Upper lobe of right lung (tissue), 1 donor: ENCODE measurements at regions not wholly inside any gene's neighbourhood (a gene's known extent, or its start where the extent isn't known, plus 50 kb on each side); places are given as distances from the start of the nearest gene placed in this dataset.
A peak's percentile ranks its signal among the peaks of the same experiment; 100 is the strongest.

Source experiments
- ATAC-seq: fragments of 200-7000 bp; cut with Tn5 transposase; one replicate; pipeline ENCODE4 v1.9.1; 2020; ENCODE audit warnings: mild to moderate bottlenecking, moderate library complexity
- DNase-seq: peaks from one replicate; pipeline ENCODE4 v3.0.0-alpha.2; 2020
- H3K27ac ChIP-seq: fragments of 200-600 bp; one replicate; pipeline ENCODE4 v1.8.0; 2022
- H3K27me3 ChIP-seq: fragments of 200-600 bp; one replicate; pipeline ENCODE4 v1.8.0; 2022; ENCODE audit warnings: mild to moderate bottlenecking
- H3K36me3 ChIP-seq: fragments of 200-600 bp; one replicate; pipeline ENCODE4 v1.8.0; 2022
- H3K4me1 ChIP-seq: fragments of 200-600 bp; one replicate; pipeline ENCODE4 v1.8.0; 2022
- H3K4me3 ChIP-seq: fragments of 200-600 bp; one replicate; pipeline ENCODE4 v1.8.0; 2022; ENCODE audit warnings: mild to moderate bottlenecking
- H3K9me3 ChIP-seq: fragments of 200-600 bp; one replicate; pipeline ENCODE4 v1.8.0; 2022
- intact Hi-C: fragments of 100-400 bp; cut with DNase I; formaldehyde crosslinking; loops from one replicate; pipeline ENCODE4 v1.11.0; 2022
- TF ChIP-seq, protein P1 (sequence below): fragments of 200-600 bp; IDR thresholded peaks from one replicate; pipeline ENCODE4 v1.8.0; 2022; ENCODE audit warnings: antibody characterized with exemption
- donor health status: DM: no; HTN: yes; CAD: no; lungs with severe emphysema.

DNA sequence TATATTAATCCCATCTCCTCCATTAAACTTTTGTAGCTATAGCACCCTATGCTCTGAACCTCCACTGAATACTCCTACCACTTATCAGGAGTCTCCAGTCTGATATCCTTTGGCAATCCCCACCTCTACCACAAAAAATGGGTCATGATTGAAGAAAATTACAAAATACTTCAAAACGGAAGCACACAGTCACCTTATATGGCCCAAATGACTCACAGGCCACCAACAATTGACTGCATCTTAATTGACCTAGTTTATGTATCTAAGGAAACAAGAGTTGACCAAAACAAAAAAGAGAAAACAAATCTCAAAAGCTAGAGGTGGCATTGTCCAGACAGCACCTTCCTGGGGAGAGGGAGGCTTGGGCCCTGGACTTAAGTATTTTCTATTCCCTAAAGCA, 120.0 kb upstream of the DIAPH2 start:
- ATAC-seq = no peak
- H3K27ac ChIP-seq = no peak overlapping the region
- H3K27me3 ChIP-seq = no peaks in the 10 kb centered on the region

DNA sequence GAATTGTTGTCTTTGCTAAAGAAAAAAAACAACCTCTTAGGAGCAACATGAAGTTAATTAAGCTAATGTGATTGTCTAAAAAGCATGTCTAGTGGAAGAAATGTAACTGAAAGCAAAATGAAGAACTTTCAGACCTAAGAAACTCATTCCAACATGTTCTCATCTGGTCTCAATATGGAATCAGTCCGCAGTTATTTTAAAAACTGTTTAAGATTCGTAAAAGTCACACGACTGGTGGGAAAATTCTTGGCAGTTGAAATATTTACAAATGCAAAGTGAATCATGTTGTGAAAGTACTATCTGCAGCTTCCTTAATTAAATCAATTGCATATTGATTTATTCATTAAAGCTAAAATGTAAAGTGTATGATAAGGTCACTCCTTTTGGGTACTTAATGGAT, 117.8 kb upstream of the DIAPH2 start:
- H3K4me1 ChIP-seq = no peaks in the 10 kb centered on the region
- no peaks in the 10 kb centered on the region for H3K27me3 ChIP-seq
- intact Hi-C loops = no loop called here
- no peak overlapping the region for H3K4me3 ChIP-seq
- TF ChIP-seq, protein P1, sequence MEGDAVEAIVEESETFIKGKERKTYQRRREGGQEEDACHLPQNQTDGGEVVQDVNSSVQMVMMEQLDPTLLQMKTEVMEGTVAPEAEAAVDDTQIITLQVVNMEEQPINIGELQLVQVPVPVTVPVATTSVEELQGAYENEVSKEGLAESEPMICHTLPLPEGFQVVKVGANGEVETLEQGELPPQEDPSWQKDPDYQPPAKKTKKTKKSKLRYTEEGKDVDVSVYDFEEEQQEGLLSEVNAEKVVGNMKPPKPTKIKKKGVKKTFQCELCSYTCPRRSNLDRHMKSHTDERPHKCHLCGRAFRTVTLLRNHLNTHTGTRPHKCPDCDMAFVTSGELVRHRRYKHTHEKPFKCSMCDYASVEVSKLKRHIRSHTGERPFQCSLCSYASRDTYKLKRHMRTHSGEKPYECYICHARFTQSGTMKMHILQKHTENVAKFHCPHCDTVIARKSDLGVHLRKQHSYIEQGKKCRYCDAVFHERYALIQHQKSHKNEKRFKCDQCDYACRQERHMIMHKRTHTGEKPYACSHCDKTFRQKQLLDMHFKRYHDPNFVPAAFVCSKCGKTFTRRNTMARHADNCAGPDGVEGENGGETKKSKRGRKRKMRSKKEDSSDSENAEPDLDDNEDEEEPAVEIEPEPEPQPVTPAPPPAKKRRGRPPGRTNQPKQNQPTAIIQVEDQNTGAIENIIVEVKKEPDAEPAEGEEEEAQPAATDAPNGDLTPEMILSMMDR = no peak
- H3K9me3 ChIP-seq = no peaks in the 10 kb centered on the region
- no peak for DNase-seq
- no peak for ATAC-seq
- no peaks in the 10 kb centered on the region for H3K36me3 ChIP-seq
- no peak overlapping the region for H3K27ac ChIP-seq

More for the DNA sequence above, 120.0 kb upstream of the DIAPH2 start:
- Histone ChIP-seq H3K4me3 (no peak overlapping the region), H3K9me3 (no peaks in the 10 kb centered on the region), H3K4me1 (no peaks in the 10 kb centered on the region), H3K36me3 (no peaks in the 10 kb centered on the region)
- intact Hi-C loops = no loop called here
- TF ChIP-seq, protein P1 = no peak
- no peak for DNase-seq

DNA sequence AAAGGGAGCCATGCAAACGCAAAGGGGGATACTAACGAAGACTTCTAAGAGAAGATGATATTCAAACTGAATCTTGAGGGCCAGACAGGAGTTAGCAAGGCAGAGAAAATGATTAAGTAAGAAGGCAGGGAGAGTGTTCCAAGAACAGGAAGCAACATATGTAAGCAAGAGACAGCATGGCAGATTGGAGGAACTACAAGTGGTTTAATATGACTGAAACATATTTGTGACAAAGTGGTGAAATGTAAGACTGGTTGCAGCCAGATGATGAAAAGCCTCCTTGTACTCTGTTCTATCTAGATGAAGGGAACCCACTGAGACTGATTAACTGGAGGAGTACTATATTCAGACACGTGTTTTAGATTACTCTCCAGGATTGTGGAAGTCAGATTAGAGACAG, 116.6 kb upstream of the DIAPH2 start:
- Histone ChIP-seq H3K4me3 (no peak overlapping the region), H3K9me3 (no peaks in the 10 kb centered on the region), H3K4me1 (no peaks in the 10 kb centered on the region), H3K27me3 (no peaks in the 10 kb centered on the region), H3K36me3 (no peaks in the 10 kb centered on the region), H3K27ac (no peak overlapping the region)
- intact Hi-C loops = no loop called here
- DNase-seq = no peak
- peak; percentile 59 for ATAC-seq
- TF ChIP-seq, protein P1 = no peak

DNA sequence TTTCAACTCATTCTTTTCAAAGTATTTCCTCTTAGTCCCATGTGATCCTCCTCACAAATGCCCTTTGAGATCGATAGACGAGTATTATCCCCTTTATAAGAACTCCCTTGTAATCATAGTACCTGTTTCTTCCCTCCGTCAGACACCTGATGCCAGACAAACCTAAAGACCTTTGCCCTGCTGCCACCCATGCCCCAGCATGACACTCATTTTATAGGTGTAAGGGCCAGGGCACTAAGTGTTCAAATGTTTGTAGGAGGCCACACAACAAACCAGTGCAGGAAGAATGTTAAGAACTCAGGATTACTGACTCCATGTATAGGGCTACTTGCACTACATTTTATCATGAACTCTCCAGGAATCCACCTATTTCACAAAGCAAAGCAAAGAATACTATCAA, 115.6 kb upstream of the DIAPH2 start:
- DNase-seq (no peak), ATAC-seq (no peak)
- H3K36me3 ChIP-seq = no peaks in the 10 kb centered on the region
- H3K27me3 ChIP-seq = no peaks in the 10 kb centered on the region
- no peak overlapping the region for H3K4me3 ChIP-seq
- H3K9me3 ChIP-seq = no peaks in the 10 kb centered on the region
- H3K4me1 ChIP-seq = no peaks in the 10 kb centered on the region
- intact Hi-C loops = no loop called here
- H3K27ac ChIP-seq = no peak overlapping the region
- TF ChIP-seq, protein P1 = no peak

DNA sequence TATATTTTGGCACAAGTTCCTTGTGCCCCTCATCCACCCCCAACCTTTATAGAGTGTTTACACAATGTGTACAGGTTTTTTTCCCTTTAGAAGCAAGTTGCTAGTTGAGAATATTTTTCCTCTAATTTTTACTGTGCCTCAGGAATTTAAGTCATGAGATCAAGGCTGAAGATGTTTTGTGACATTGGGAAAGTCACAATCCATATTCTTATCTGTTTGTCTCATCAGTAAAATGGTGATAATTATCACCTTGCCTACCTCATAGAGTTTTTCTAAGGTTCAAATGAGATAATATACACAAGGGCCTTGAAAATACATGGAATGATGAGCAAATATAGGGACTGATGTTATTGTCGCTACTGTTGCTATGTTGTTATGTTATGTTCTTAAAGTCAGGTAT, 109.6 kb upstream of the DIAPH2 start:
- no peaks in the 10 kb centered on the region for H3K9me3 ChIP-seq
- H3K4me3 ChIP-seq = no peak overlapping the region
- ATAC-seq (no peak), DNase-seq (no peak)
- intact Hi-C loops = no loop called here
- H3K36me3 ChIP-seq = no peaks in the 10 kb centered on the region
- TF ChIP-seq, protein P1 = no peak
- no peaks in the 10 kb centered on the region for H3K4me1 ChIP-seq
- no peak overlapping the region for H3K27ac ChIP-seq
- H3K27me3 ChIP-seq = no peaks in the 10 kb centered on the region

DNA sequence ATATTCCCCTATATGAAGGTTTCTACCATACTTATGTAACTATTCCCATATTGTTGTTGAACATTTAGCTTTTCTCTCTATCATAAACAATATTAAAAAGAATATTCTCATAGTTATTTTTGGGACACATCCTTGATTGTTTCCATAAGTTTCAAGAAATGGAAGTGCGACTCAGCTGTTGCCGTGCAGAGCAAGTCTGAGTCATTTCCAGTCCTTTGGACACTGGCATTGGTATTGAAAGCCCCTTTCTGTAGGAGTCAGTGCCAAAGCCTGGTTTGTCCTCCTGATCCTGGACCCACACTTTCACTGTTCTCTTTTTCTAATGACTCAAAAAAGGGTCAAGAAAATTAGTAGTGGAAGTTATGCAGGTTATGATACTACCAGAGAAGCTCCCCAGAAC, 108.3 kb upstream of the DIAPH2 start:
- intact Hi-C loops = no loop called here
- DNase-seq (no peak), ATAC-seq (no peak)
- Histone ChIP-seq H3K36me3 (no peaks in the 10 kb centered on the region), H3K27ac (no peak overlapping the region), H3K4me3 (no peak overlapping the region), H3K9me3 (no peaks in the 10 kb centered on the region), H3K4me1 (no peaks in the 10 kb centered on the region), H3K27me3 (no peaks in the 10 kb centered on the region)
- TF ChIP-seq, protein P1 = no peak
